ENCODE measurements at regions not wholly inside any gene's neighbourhood (a gene's known extent, or its start where the extent isn't known, plus 50 kb on each side); places are given as distances from the start of the nearest gene placed in this dataset.
"Not testable (repeated sequence)": the region's sequence is repeated elsewhere in the genome, so short reads cannot be mapped to it uniquely, and the experiment has no call there.

- peak; percentile 57 for DNase-seq
These were observed 100.1 kb downstream of the EIF4E start for GRCh38 chr4:98828801-98829200.

- DNase-seq = no peak
These were observed 101.3 kb downstream of the EIF4E start for GRCh38 chr4:98827661-98828060.

GRCh38 chr4:98822144-98822543 is 106.8 kb downstream of the EIF4E start:
- DNase-seq = peak; percentile 82

GRCh38 chr4:98818116-98818515 is 110.8 kb downstream of the EIF4E start:
- DNase-seq = not testable (repeated sequence)

GRCh38 chr4:98816816-98817215 is 112.1 kb downstream of the EIF4E start:
- no peak for DNase-seq

GRCh38 chr4:98816386-98816785 is 112.5 kb downstream of the EIF4E start:
- no peak for DNase-seq

- no peak for DNase-seq
These were observed 124.5 kb downstream of the EIF4E start for GRCh38 chr4:98804403-98804802.

GRCh38 chr4:98803251-98803650 is 125.7 kb downstream of the EIF4E start:
- DNase-seq = no peak

- DNase-seq = peak; percentile 29
These were observed 126.1 kb downstream of the EIF4E start for GRCh38 chr4:98802770-98803198.

- DNase-seq = peak; percentile 6
These were observed 127.6 kb downstream of the EIF4E start for GRCh38 chr4:98801259-98801725.

- no peak for DNase-seq
These were observed 131.9 kb downstream of the EIF4E start for GRCh38 chr4:98796991-98797390.

GRCh38 chr4:98794565-98795205 is 134.2 kb downstream of the EIF4E start:
- DNase-seq = peak; percentile 31

GRCh38 chr4:98793658-98794057 is 135.2 kb upstream of the TSPAN5 start:
- no peak for DNase-seq

- peak; percentile 6 for DNase-seq
These were observed 128.5 kb upstream of the TSPAN5 start for GRCh38 chr4:98786866-98787265.

GRCh38 chr4:98784947-98785706 is 126.7 kb upstream of the TSPAN5 start:
- no peak for DNase-seq

GRCh38 chr4:98781641-98782357 is 123.4 kb upstream of the TSPAN5 start:
- DNase-seq = no peak

GRCh38 chr4:98780926-98781325 is 122.5 kb upstream of the TSPAN5 start:
- DNase-seq = no peak

- DNase-seq = no peak
These were observed 120.7 kb upstream of the TSPAN5 start for GRCh38 chr4:98779088-98779487.

- DNase-seq = no peak
These were observed 119.8 kb upstream of the TSPAN5 start for GRCh38 chr4:98778206-98778605.

GRCh38 chr4:98775672-98776071 is 117.3 kb upstream of the TSPAN5 start:
- DNase-seq = no peak

- no peak for DNase-seq
These were observed 115.2 kb upstream of the TSPAN5 start for GRCh38 chr4:98773638-98774037.

- DNase-seq = no peak
These were observed 113.7 kb upstream of the TSPAN5 start for GRCh38 chr4:98771959-98772632.

GRCh38 chr4:98765771-98766170 is 107.4 kb upstream of the TSPAN5 start:
- DNase-seq = no peak

All from hematopoietic multipotent progenitor cell treated with erythropoietin and hydrocortisone succinate and interleukin-3 and kit ligand, for 8 days (in vitro differentiated cells).